WTC11 (cell line): ENCODE measurements at regions not wholly inside any gene's neighbourhood (a gene's known extent, or its start where the extent isn't known, plus 50 kb on each side); places are given as distances from the start of the nearest gene placed in this dataset.

Experiments used
- CREB1 ChIP-seq: sonication (generic); formaldehyde crosslinking; IDR thresholded peaks from 2 replicates; pipeline ENCODE4 v1.8.0; 2023; ENCODE audit warnings: mild to moderate bottlenecking, missing genetic modification reagents
- TP53 ChIP-seq: sonication (generic); formaldehyde crosslinking; IDR thresholded peaks from 2 replicates; pipeline ENCODE4 v1.8.1; 2023; ENCODE audit warnings: mild to moderate bottlenecking, missing genetic modification reagents
- ZBTB21 ChIP-seq: sonication (generic); formaldehyde crosslinking; IDR thresholded peaks from 2 replicates; pipeline ENCODE4 v1.8.1; 2023; ENCODE audit warnings: mild to moderate bottlenecking, missing genetic modification reagents, borderline replicate concordance
- TF ChIP-seq, protein P1 (sequence below): sonication (generic); formaldehyde crosslinking; conservative IDR thresholded peaks from 2 replicates; pipeline ENCODE4 v1.8.1; 2022; ENCODE audit warnings: mild to moderate bottlenecking, missing genetic modification reagents

DNA sequence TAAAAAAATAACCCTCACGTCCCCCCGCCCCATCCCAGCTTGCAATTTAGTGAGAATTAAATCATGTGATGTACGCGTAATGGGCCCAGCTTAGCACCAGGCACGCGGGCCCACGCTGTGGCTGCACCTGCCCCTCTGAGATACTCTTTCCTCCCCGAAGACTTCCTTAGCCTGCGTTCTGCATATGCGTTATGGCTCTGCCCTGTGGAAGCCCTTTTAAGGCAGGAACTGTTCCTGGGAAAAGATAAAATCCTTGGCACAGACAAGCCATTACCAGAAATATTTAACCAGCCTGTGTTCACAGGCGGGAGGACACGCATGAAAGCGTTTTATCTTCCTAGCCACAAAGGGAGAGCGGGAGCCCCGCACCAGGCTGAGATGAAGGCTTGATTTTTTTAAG, 311.0 kb downstream of the LRFN2 start:
- TF ChIP-seq, protein P1, sequence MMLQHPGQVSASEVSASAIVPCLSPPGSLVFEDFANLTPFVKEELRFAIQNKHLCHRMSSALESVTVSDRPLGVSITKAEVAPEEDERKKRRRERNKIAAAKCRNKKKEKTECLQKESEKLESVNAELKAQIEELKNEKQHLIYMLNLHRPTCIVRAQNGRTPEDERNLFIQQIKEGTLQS (CRISPR knock-in tag): no peak
- no peak for TF ChIP-seq ZBTB21 (CRISPR knock-in tag)
- no peak for TF ChIP-seq CREB1 (CRISPR knock-in tag)
- TF ChIP-seq TP53 (CRISPR knock-in tag): no peak
